Glutamatergic neuron (in vitro differentiated cells): ENCODE measurements at regions not wholly inside any gene's neighbourhood (a gene's known extent, or its start where the extent isn't known, plus 50 kb on each side); places are given as distances from the start of the nearest gene placed in this dataset.

Experiments used
- DNase-seq: peaks from one replicate; pipeline ENCODE4 v3.0.0; 2022
- H3K27ac Mint-ChIP-seq: one replicate; pipeline ENCODE4 v1.8.0; 2020; ENCODE audit warnings: mild to moderate bottlenecking, mixed read lengths, inconsistent platforms; ENCODE audit not compliant: unreplicated experiment
- H3K27me3 Mint-ChIP-seq: one replicate; pipeline ENCODE4 v1.8.0; 2020; ENCODE audit warnings: mild to moderate bottlenecking, moderate library complexity, mixed read lengths, inconsistent platforms; ENCODE audit not compliant: unreplicated experiment
- H3K36me3 Mint-ChIP-seq: one replicate; pipeline ENCODE4 v1.8.0; 2020; ENCODE audit warnings: mild to moderate bottlenecking, mixed read lengths, inconsistent platforms; ENCODE audit not compliant: unreplicated experiment
- H3K4me1 Mint-ChIP-seq: one replicate; pipeline ENCODE4 v1.8.0; 2020; ENCODE audit warnings: mild to moderate bottlenecking, low read depth, mixed read lengths, inconsistent platforms; ENCODE audit not compliant: unreplicated experiment
- H3K4me3 Mint-ChIP-seq: one replicate; pipeline ENCODE4 v1.8.0; 2020; ENCODE audit warnings: mild to moderate bottlenecking, mixed read lengths, inconsistent platforms; ENCODE audit not compliant: unreplicated experiment
- H3K9me3 Mint-ChIP-seq: one replicate; pipeline ENCODE4 v1.8.0; 2020; ENCODE audit warnings: mild to moderate bottlenecking, moderate library complexity, mixed read lengths, inconsistent platforms; ENCODE audit not compliant: unreplicated experiment
- TF ChIP-seq, protein P1 (sequence below): fragments of 200-600 bp; sonication (generic); IDR thresholded peaks from one replicate; pipeline ENCODE4 v1.5.0; 2021; ENCODE audit not compliant: partially characterized antibody, unreplicated experiment

DNA sequence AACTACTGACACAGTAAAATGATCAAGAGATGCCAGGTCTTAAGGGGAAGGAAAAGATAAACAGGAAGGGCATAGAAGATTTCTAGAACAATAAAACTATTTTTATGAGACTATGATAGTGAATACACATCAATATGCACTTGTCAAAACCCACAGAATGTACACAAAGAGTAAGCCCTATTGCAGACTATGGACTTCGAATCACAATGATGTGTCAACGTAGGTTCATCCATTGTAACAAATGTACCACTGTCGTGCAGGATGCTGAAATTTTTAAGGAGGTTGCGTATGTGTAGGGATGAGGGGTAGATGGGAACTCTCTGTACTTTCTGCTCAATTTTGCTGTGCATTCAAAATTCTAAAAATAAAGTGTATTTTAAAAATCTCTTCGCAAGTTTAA is 171.9 kb downstream of the KLF12 start:
- Mint-ChIP-seq H3K9me3 (no peaks in the 10 kb centered on the region), H3K4me1 (peaks cover 9% of the 10 kb centered on the region), H3K27me3 (no peaks in the 10 kb centered on the region), H3K4me3 (no peak overlapping the region), H3K36me3 (no peaks in the 10 kb centered on the region), H3K27ac (no peak overlapping the region)
- TF ChIP-seq, protein P1, sequence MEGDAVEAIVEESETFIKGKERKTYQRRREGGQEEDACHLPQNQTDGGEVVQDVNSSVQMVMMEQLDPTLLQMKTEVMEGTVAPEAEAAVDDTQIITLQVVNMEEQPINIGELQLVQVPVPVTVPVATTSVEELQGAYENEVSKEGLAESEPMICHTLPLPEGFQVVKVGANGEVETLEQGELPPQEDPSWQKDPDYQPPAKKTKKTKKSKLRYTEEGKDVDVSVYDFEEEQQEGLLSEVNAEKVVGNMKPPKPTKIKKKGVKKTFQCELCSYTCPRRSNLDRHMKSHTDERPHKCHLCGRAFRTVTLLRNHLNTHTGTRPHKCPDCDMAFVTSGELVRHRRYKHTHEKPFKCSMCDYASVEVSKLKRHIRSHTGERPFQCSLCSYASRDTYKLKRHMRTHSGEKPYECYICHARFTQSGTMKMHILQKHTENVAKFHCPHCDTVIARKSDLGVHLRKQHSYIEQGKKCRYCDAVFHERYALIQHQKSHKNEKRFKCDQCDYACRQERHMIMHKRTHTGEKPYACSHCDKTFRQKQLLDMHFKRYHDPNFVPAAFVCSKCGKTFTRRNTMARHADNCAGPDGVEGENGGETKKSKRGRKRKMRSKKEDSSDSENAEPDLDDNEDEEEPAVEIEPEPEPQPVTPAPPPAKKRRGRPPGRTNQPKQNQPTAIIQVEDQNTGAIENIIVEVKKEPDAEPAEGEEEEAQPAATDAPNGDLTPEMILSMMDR = no peak
- no peak for DNase-seq

DNA sequence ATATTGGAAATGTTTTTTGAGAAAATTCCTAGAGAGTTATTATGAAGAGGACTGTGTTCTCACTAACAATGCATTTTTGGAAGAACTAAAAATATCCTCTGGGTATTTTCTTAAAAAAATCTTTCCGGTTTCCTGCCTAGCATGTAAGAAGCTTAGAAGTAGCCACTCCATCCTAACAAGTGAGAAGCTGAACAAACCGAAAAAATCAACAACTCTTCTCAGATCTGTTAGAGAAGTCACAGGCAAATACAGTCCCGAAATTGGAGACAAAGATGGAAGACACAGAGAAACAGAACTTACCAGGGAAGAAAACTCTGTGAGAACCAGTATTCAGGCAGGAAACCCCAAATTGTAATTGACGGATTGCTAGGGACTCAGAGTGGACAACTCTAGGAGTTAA is 173.0 kb downstream of the KLF12 start:
- H3K4me1 Mint-ChIP-seq = peaks cover 4% of the 10 kb centered on the region
- no peak overlapping the region for H3K27ac Mint-ChIP-seq
- no peak for DNase-seq
- H3K27me3 Mint-ChIP-seq = no peaks in the 10 kb centered on the region
- no peaks in the 10 kb centered on the region for H3K36me3 Mint-ChIP-seq
- no peaks in the 10 kb centered on the region for H3K9me3 Mint-ChIP-seq
- no peak overlapping the region for H3K4me3 Mint-ChIP-seq
- TF ChIP-seq, protein P1 = no peak

DNA sequence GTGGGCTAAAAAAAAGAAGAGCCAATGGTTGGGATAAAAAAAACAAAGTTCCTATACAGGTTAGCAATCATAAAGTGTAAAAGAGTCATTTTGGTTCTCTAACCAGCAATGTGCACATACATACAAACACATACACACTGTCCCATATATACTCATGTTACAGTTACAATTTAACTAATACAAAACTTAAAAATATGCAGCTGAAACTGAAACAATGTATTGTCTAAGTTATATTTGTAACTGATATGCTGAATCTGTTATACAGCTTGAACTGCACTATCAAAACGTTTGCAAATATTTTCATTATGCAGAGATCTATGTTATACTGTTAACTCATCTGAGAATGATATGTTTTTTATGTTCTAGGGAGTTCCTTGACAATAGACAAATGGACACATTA is 173.7 kb downstream of the KLF12 start:
- Mint-ChIP-seq H3K4me3 (no peak overlapping the region), H3K27ac (no peak overlapping the region), H3K27me3 (no peaks in the 10 kb centered on the region), H3K36me3 (no peaks in the 10 kb centered on the region), H3K4me1 (no peaks in the 10 kb centered on the region), H3K9me3 (no peaks in the 10 kb centered on the region)
- TF ChIP-seq, protein P1 = no peak
- no peak for DNase-seq

DNA sequence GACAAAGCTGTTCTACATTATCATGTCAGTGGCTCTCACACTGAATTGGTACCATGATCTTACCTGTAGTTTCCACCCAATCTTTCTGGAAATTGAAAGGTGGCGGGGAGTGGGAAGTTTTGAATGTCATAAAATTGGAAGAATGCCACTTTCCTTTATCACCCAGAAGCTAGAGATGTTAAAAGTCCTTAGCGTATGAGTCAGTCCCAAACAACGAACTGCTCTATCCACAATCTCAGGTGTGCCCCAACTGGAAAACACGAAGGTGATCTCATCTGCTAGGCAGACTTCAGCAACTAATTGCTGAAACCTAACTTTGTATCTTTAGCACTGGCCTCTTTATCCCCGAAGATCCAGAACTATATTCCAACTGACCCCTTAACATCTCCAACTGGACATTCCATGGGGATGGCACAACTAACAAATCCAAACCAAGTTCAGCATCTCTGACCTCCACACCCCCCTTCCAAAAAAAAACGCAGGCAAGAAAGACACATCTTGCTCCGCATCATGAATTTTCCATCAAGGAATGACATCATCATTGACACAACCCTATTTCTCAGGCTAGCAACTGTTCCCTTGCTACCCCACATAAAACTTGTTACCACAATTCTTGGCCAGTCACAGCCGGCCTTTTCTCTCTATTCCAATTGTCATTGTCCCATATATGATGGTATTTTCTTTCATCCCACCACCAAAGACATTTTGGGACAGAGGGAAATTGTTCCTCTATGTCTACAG is 175.4 kb downstream of the KLF12 start:
- Mint-ChIP-seq H3K4me3 (no peak overlapping the region), H3K27ac (no peak overlapping the region), H3K9me3 (no peaks in the 10 kb centered on the region), H3K27me3 (no peaks in the 10 kb centered on the region), H3K36me3 (no peaks in the 10 kb centered on the region), H3K4me1 (peaks cover 1% of the 10 kb centered on the region)
- DNase-seq = no peak
- TF ChIP-seq, protein P1 = no peak

DNA sequence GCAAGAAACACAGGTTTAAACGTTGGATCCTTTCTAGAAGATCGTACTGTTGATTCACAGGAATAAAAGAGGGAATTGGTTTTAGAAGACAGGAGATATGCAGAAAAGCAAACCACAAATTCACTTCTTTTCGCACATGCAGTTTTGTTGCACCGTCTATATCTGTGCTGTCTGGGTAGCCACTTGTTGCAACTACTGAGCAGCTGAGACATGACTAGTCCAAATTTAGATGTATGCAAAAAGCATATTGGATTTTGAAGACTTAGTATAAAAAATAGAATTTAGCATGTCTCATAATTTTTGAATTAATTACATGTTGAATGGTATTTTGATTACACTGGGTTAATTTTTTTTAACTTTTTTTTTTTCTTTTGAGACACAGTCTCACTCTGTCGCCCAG is 176.3 kb downstream of the KLF12 start:
- Mint-ChIP-seq H3K9me3 (no peaks in the 10 kb centered on the region), H3K36me3 (no peaks in the 10 kb centered on the region), H3K27me3 (no peaks in the 10 kb centered on the region), H3K4me1 (peaks cover 1% of the 10 kb centered on the region), H3K4me3 (no peak overlapping the region), H3K27ac (no peak overlapping the region)
- no peak for DNase-seq
- TF ChIP-seq, protein P1 = no peak
